Ovary (tissue), 3 donors: ENCODE measurements at regions not wholly inside any gene's neighbourhood (a gene's known extent, or its start where the extent isn't known, plus 50 kb on each side); places are given as distances from the start of the nearest gene placed in this dataset.

Experiments used
- CTCF ChIP-seq, 3 donors: fragments of 450-650 bp in 2 of 3; fragments of 200-600 bp in 1 of 3; IDR thresholded peaks; one replicate each; pipeline versions ENCODE4 v1.5.1 to v1.8.0; 2016 to 2022; ENCODE audit warnings: antibody characterized with exemption in 3 of 3, mild to moderate bottlenecking in 1 of 3
- EP300 ChIP-seq: sonication (generic); formaldehyde crosslinking; IDR thresholded peaks from one replicate; pipeline ENCODE4 v1.6.1; 2017; ENCODE audit warnings: antibody characterized with exemption
- POLR2A ChIP-seq: fragments of 450-650 bp; IDR thresholded peaks from one replicate; pipeline ENCODE4 v1.6.1; 2017; ENCODE audit warnings: antibody characterized with exemption, mild to moderate bottlenecking, moderate library complexity
- donor health status: DM: no; HTN: no; CAD: no.

DNA sequence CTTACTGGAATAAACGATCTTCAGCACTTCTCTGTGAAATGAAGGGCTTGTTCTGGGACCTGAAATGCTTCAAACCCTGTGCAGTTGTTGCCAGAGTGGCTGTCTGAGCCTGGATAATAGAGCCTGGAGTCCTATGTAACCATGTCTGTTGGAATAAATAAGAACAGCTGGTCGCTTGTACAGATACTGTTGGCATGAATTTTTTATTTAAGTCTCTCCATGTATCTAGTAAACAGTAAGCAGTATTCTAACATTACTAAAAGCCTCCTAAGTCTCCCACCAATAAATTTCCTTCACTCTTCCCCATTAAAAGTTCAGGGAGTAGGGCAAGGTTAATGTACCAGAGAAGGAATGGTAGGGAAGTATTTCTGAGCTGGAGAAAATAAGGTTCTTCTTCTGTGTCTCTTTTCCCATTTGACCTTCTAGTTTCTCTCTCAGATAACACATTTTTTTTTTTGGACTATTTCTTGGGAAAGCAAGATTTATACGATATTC, 227.5 kb downstream of the PRL start:
- no peak for TF ChIP-seq CTCF (IDR thresholded peaks at IDR 0.05)
- no peak for TF ChIP-seq POLR2A
- no peak for TF ChIP-seq EP300
